ENCODE measurements at regions not wholly inside any gene's neighbourhood (a gene's known extent, or its start where the extent isn't known, plus 50 kb on each side); places are given as distances from the start of the nearest gene placed in this dataset.

DNA sequence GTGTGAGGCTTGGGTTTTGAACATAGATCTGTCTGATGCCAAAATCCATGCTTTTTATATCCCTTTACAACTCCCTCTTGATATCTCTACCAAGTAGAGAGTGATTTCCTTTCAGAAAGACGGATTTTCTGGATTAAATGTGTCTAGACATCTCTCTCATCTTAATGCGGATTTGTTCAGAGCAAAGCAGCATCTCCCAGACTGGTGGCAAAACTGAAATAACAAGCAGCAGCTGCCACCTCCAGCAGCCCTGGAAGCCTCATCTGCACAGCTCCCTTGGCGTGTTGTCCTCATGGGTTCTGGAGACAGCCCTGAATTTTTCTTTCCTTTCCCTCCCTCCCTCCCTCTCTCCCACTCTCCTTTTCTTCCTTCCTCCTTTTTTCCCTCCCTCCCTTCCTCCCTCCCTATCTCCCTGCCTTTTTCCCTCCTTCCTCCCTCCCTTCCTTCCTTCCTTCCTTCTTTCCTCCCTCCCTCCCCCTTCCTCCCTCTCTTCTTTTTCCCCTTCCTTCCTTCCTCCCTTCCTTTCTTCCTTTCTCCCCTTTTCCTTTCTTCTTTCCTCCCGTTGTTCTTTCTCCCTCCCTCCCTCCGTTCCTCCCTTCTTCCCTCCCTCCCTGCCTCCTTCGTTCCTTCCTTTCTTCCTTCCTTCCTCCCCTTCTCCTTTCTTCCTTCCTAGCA, 639.9 kb downstream of the TYW1 start:
- TF ChIP-seq, protein P1, sequence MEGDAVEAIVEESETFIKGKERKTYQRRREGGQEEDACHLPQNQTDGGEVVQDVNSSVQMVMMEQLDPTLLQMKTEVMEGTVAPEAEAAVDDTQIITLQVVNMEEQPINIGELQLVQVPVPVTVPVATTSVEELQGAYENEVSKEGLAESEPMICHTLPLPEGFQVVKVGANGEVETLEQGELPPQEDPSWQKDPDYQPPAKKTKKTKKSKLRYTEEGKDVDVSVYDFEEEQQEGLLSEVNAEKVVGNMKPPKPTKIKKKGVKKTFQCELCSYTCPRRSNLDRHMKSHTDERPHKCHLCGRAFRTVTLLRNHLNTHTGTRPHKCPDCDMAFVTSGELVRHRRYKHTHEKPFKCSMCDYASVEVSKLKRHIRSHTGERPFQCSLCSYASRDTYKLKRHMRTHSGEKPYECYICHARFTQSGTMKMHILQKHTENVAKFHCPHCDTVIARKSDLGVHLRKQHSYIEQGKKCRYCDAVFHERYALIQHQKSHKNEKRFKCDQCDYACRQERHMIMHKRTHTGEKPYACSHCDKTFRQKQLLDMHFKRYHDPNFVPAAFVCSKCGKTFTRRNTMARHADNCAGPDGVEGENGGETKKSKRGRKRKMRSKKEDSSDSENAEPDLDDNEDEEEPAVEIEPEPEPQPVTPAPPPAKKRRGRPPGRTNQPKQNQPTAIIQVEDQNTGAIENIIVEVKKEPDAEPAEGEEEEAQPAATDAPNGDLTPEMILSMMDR (IDR thresholded peaks at IDR 0.05): no peak
- TF ChIP-seq POLR2A (IDR thresholded peaks at IDR 0.05) (no peak), EP300 (IDR thresholded peaks at IDR 0.05) (no peak)

Data from ovary (tissue), 3 donors.